ENCODE measurements at regions not wholly inside any gene's neighbourhood (a gene's known extent, or its start where the extent isn't known, plus 50 kb on each side); places are given as distances from the start of the nearest gene placed in this dataset.

DNA sequence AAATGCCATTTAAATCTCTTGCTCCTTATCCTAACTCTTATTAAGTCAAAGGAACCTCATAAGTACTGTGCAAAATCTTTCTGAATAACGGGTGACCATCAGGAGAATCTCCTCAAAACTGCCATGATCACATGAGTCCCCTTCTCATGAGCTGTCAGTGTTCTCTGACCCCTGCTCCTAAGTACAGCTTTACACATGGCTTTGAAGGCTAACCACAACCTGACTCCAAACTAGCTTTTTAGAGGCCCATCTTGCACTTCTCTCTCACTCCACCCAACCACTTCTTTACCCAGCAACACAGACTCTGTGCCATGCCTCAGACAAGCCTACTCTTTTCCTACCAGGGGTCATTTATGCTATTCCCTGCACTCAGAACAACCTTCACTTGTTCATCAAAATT lies 253.8 kb downstream of the GPD2 start:
- TF ChIP-seq EZH2 (IDR thresholded peaks at IDR 0.05) (no peak), POLR2AphosphoS5 (IDR thresholded peaks at IDR 0.05; ENCODE audit: borderline replicate concordance, low read depth, low read length) (no peak)

Data from SK-N-MC (cell line).